Upper lobe of left lung (tissue), 6 donors: ENCODE measurements at regions not wholly inside any gene's neighbourhood (a gene's known extent, or its start where the extent isn't known, plus 50 kb on each side); places are given as distances from the start of the nearest gene placed in this dataset.

Experiments used
- ATAC-seq, 2 donors: fragments of 200-7000 bp; cut with Tn5 transposase; one replicate each; pipeline ENCODE4 v1.9.1; 2022; ENCODE audit warnings: mild to moderate bottlenecking in 2 of 2, moderate library complexity in 2 of 2; ENCODE audit not compliant: low FRiP score in 2 of 2
- DNase-seq, 2 donors: peaks; one replicate each; pipeline ENCODE4 v3.0.0-alpha.2; 2019 to 2020
- H3K27ac ChIP-seq, 4 donors: fragments of 200-600 bp; sonication (generic); one replicate each; pipeline ENCODE4 v1.5.1; 2016 to 2019
- H3K27me3 ChIP-seq, 4 donors: fragments of 200-600 bp; sonication (generic); one replicate each; pipeline ENCODE4 v1.5.1; 2017 to 2019
- H3K36me3 ChIP-seq, 4 donors: fragments of 200-600 bp; sonication (generic); one replicate each; pipeline ENCODE4 v1.5.1; 2016 to 2019
- H3K4me1 ChIP-seq, 4 donors: fragments of 200-600 bp; sonication (generic); one replicate each; pipeline ENCODE4 v1.5.1; 2018 to 2019
- H3K4me3 ChIP-seq, 4 donors: fragments of 200-600 bp; sonication (generic); one replicate each; pipeline ENCODE4 v1.5.1; 2017 to 2019; ENCODE audit warnings: mild to moderate bottlenecking in 2 of 4, moderate library complexity in 1 of 4
- H3K9me3 ChIP-seq, 4 donors: fragments of 200-600 bp; sonication (generic); one replicate each; pipeline ENCODE4 v1.5.1; 2018 to 2019
- EP300 ChIP-seq, 4 donors: sonication (generic); formaldehyde crosslinking; IDR thresholded peaks; one replicate each; pipeline ENCODE4 v1.5.1; 2017; ENCODE audit warnings: antibody characterized with exemption in 4 of 4, control low read depth in 2 of 4
- POLR2A ChIP-seq, 4 donors: fragments of 450-650 bp; IDR thresholded peaks; one replicate each; pipeline ENCODE4 v1.5.1; 2016 to 2017; ENCODE audit warnings: antibody characterized with exemption in 4 of 4, mild to moderate bottlenecking in 2 of 4
- POLR2AphosphoS5 ChIP-seq, 2 donors: sonication (generic); formaldehyde crosslinking; IDR thresholded peaks; one replicate each; pipeline ENCODE4 v1.5.1; 2017; ENCODE audit warnings: antibody characterized with exemption in 2 of 2
- WGBS, 2 donors: methylation state at CpG; one replicate each; pipeline ENCODE4 v1.1.5; 2017 to 2018; 5-methylcytosine and 5-hydroxymethylcytosine counted together
- TF ChIP-seq, protein P1 (sequence below), 6 experiments: fragments of 450-650 bp in 4 of 6; fragments of 200-600 bp in 2 of 6; sonication (generic) in 2 of 6; IDR thresholded peaks; one replicate each; pipeline ENCODE4 v1.5.1; 2016 to 2019; ENCODE audit warnings: antibody characterized with exemption in 6 of 6
- donor health status: DM: no; HTN: no; CAD: no; lungs with moderate emphysema.
- donor health status: DM: no; HTN: yes; CAD: no; lungs with severe emphysema.

DNA sequence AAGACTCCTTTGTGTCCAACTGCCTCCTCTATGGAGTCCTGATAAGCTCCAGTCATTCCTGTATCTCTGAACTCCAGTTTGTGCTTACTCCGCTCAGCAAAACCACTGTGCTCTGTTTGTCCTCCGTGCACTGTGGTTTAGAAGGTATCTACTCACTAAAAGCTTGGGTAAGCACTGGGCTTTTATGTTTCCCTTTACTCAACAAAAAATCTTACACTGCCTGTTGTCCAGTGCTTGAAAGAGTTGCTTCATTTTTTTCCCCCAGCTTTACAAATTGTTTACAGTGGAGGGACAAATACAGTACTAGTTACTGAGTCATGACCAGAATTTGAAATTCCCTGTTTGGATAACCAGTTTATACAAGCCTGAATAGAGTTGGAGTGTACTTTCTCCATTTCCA is 545.3 kb upstream of the FAT1 start:
- ATAC-seq = no peak

DNA sequence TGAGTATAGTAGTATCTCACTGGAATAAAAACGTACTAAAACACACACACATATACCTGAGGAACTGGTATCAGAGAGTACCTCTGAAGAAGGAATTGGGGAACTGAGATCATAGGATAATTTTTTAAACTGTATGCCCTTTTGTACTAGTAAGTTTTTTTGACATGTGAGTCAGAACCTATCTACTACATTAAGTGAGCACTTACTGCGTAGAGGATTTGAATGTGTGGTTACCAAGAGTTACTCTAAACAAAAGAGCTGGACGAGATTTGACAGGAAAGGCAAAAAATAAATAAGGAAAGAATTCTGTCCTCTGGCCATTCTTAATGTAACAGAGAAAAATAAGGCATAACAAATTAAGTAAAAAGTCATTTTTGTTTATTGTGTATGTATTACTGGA is 546.5 kb upstream of the FAT1 start:
- TF ChIP-seq POLR2A (IDR thresholded peaks at IDR 0.05) (no peak), EP300 (IDR thresholded peaks at IDR 0.05) (no peak), POLR2AphosphoS5 (IDR thresholded peaks at IDR 0.05) (no peak)
- TF ChIP-seq, protein P1, sequence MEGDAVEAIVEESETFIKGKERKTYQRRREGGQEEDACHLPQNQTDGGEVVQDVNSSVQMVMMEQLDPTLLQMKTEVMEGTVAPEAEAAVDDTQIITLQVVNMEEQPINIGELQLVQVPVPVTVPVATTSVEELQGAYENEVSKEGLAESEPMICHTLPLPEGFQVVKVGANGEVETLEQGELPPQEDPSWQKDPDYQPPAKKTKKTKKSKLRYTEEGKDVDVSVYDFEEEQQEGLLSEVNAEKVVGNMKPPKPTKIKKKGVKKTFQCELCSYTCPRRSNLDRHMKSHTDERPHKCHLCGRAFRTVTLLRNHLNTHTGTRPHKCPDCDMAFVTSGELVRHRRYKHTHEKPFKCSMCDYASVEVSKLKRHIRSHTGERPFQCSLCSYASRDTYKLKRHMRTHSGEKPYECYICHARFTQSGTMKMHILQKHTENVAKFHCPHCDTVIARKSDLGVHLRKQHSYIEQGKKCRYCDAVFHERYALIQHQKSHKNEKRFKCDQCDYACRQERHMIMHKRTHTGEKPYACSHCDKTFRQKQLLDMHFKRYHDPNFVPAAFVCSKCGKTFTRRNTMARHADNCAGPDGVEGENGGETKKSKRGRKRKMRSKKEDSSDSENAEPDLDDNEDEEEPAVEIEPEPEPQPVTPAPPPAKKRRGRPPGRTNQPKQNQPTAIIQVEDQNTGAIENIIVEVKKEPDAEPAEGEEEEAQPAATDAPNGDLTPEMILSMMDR (IDR thresholded peaks at IDR 0.05) = no peak
- Histone ChIP-seq H3K4me1 (no peaks in the 10 kb centered on the region), H3K4me3 (no peak overlapping the region), H3K36me3 (no peaks in the 10 kb centered on the region), H3K27ac (no peak overlapping the region), H3K9me3 (no peaks in the 10 kb centered on the region), H3K27me3 (no peaks in the 10 kb centered on the region)
- 41 to 43% methylated on average over 3 of the region's 3 CpGs for WGBS, 2 donors
- ATAC-seq (no peak), DNase-seq (no peak)

More for the DNA sequence above, 545.3 kb upstream of the FAT1 start:
- TF ChIP-seq, protein P1 (IDR thresholded peaks at IDR 0.05) = no peak
- TF ChIP-seq POLR2AphosphoS5 (IDR thresholded peaks at IDR 0.05) = no peak
- H3K27me3 ChIP-seq = no peaks in the 10 kb centered on the region
- 19 to 29% methylated on average over 2 of the region's 2 CpGs for WGBS, 2 donors
- DNase-seq = no peak
- H3K9me3 ChIP-seq = no peaks in the 10 kb centered on the region
- H3K4me3 ChIP-seq = no peak overlapping the region
- no peaks in the 10 kb centered on the region for H3K36me3 ChIP-seq
- no peaks in the 10 kb centered on the region for H3K4me1 ChIP-seq
- no peak overlapping the region for H3K27ac ChIP-seq

DNA sequence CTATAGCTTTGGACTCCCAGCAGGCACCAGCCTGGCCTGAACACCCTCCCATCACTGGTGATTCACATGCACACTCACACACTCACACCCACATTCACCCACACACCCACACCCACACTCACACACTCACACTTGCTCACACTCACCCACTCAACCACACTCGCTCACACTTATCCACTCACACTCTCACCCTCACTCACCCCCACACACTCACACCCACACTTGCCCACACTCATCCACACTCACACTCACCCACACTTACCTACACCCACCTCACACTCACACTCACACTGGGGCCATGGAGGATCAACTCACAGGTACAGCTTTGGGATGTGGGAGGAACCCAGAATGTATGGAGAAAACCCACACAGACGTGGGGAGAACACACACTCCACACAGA is 548.2 kb upstream of the FAT1 start:
- Histone ChIP-seq H3K27me3 (no peaks in the 10 kb centered on the region), H3K9me3 (no peaks in the 10 kb centered on the region), H3K27ac (no peak overlapping the region), H3K4me1 (no peaks in the 10 kb centered on the region), H3K4me3 (no peak overlapping the region), H3K36me3 (no peaks in the 10 kb centered on the region)
- ATAC-seq (no peak), DNase-seq (no peak)
- 91 to 92% methylated on average over 2 of the region's 2 CpGs for WGBS, 2 donors
- TF ChIP-seq POLR2A (IDR thresholded peaks at IDR 0.05) (no peak), POLR2AphosphoS5 (IDR thresholded peaks at IDR 0.05) (no peak), EP300 (IDR thresholded peaks at IDR 0.05) (no peak)
- TF ChIP-seq, protein P1 (IDR thresholded peaks at IDR 0.05) = no peak

DNA sequence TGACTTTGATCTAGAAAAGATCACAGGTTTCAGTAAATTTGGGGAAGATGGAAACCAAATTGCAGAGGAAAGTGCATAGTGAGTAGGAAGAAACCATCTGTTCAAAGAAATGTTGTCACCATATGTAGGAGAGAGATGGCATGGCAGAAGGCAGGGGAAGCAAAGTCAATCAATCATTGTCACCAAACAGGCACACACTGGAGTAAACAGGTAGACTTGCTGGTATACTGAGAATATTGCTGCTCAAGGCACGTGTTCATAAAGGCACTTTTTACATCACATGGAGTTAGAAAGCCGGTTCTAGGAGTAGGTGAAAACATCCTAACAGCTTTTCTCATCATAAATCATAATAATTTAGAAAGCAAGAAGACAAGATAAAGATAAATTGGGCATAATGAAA is 550.5 kb upstream of the FAT1 start:
- Histone ChIP-seq H3K4me1 (no peaks in the 10 kb centered on the region), H3K4me3 (no peak overlapping the region), H3K36me3 (no peaks in the 10 kb centered on the region), H3K27me3 (no peaks in the 10 kb centered on the region), H3K27ac (no peak overlapping the region), H3K9me3 (no peaks in the 10 kb centered on the region)
- no peak for TF ChIP-seq POLR2AphosphoS5 (IDR thresholded peaks at IDR 0.05)
- TF ChIP-seq EP300 (IDR thresholded peaks at IDR 0.05) = no peak
- TF ChIP-seq, protein P1 (IDR thresholded peaks at IDR 0.05) = no peak
- WGBS, 2 donors = 62% methylated on average over 2 of the region's 2 CpGs
- DNase-seq (no peak), ATAC-seq (no peak)

DNA sequence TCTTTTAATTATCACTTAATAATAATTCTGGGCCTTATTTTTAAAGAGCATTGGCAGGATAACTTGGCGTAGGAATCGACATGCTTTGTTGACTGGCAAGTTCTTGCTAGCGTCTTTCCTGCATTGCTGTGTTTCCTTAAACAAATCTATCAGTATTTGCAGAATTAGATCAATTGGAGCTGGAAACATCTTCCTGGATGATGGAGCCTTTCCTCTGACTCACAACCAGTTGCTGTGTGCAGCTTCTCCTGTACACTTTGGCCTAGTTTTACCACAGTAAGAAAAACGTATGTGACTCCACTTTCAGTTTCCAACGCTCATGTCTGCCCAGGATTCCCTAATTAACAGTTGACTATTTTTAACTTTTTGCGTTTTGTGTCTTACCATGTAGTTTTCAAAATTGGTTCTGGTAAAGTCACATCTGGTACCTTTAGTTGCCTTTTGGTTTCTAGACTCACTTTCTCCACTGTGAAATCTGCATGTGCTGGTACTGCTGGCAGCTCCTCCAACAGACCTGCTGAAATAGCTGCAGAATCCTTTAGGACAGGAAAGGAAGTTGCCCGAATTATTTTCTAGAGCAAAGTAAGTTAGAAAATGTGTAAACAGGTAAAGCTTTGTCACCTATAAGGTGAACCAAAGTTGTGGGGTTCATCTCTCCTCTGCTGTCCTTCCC is 553.2 kb upstream of the FAT1 start:
- WGBS, 2 donors = 63 to 67% methylated on average over 7 of the region's 7 CpGs
- ATAC-seq = no peak
- H3K4me3 ChIP-seq = no peak overlapping the region

More for the DNA sequence above, 553.2 kb upstream of the FAT1 start:
- no peak for DNase-seq
- H3K4me1 ChIP-seq = no peaks in the 10 kb centered on the region
- TF ChIP-seq EP300 (IDR thresholded peaks at IDR 0.05) (no peak), POLR2A (IDR thresholded peaks at IDR 0.05) (no peak), POLR2AphosphoS5 (IDR thresholded peaks at IDR 0.05) (no peak)
- TF ChIP-seq, protein P1 (IDR thresholded peaks at IDR 0.05) = no peak
- no peaks in the 10 kb centered on the region for H3K9me3 ChIP-seq
- no peaks in the 10 kb centered on the region for H3K36me3 ChIP-seq
- H3K27me3 ChIP-seq = no peaks in the 10 kb centered on the region
- H3K27ac ChIP-seq = no peak overlapping the region
